B cell (primary cell): ENCODE measurements at regions not wholly inside any gene's neighbourhood (a gene's known extent, or its start where the extent isn't known, plus 50 kb on each side); places are given as distances from the start of the nearest gene placed in this dataset.

Experiments
- ATAC-seq: fragments of 200-7000 bp; cut with Tn5 transposase; one replicate; pipeline ENCODE4 v1.10.0; 2021; ENCODE audit warnings: low read depth, mild to moderate bottlenecking, moderate number of reproducible peaks, moderate library complexity
- CTCF ChIA-PET: fragments of 350-600 bp; sonication (Branson Sonifier 250); formaldehyde crosslinking; loops from one replicate; lab custom pipeline; 2021; ENCODE audit warnings: antibody characterized with exemption, inconsistent platforms; lab: Charles Lee
- POLR2A ChIA-PET: fragments of 350-600 bp; sonication (Branson Sonifier 250); formaldehyde crosslinking; loops from one replicate; lab custom pipeline; 2021; ENCODE audit warnings: antibody characterized with exemption; lab: Charles Lee
- DNase-seq: peaks from one replicate; pipeline ENCODE4 v3.0.0; 2013
- H2AFZ ChIP-seq: 2 replicates; pipeline ENCODE4 v1.6.1; 2012; ENCODE audit warnings: mild to moderate bottlenecking, low read depth, low read length; ENCODE audit not compliant: insufficient read depth, poor library complexity, severe bottlenecking
- H3K27ac ChIP-seq, 2 donors: 1 replicate in 1 of 2; 2 replicates in 1 of 2; pipeline ENCODE4 v1.5.1; 2012 to 2013; ENCODE audit warnings: low read length in 2 of 2, mild to moderate bottlenecking in 2 of 2, moderate library complexity in 1 of 2
- H3K27me3 ChIP-seq, 4 experiments: fragments of 200-600 bp in 1 of 4; sonication (generic) in 1 of 4; replicated peaks in 1 of 4; 1 replicate in 2 of 4; 2 replicates in 2 of 4; pipeline versions ENCODE4 v1.6.1 to v1.7.0; 2013 to 2016; ENCODE audit warnings: low read length in 3 of 4, mild to moderate bottlenecking in 2 of 4, mixed read lengths in 1 of 4, moderate library complexity in 1 of 4; ENCODE audit not compliant: insufficient read depth in 4 of 4, control insufficient read depth in 3 of 4; ENCODE audit errors: control extremely low read depth in 1 of 4
- H3K36me3 ChIP-seq, 2 experiments: replicated peaks in 1 of 2; 1 replicate in 1 of 2; 2 replicates in 1 of 2; pipeline versions ENCODE4 v1.6.1 to v1.7.1; 2013; ENCODE audit warnings: low read length in 1 of 2; ENCODE audit not compliant: insufficient read depth in 2 of 2, control insufficient read depth in 1 of 2; ENCODE audit errors: control extremely low read depth in 1 of 2, extremely low read depth in 1 of 2
- H3K4me1 ChIP-seq, 2 donors: fragments of 200-600 bp in 1 of 2; sonication (generic) in 1 of 2; 1 replicate in 1 of 2; 2 replicates in 1 of 2; pipeline versions ENCODE4 v1.5.1 to v1.6.1; 2013 to 2017; ENCODE audit warnings: low read length in 2 of 2; ENCODE audit not compliant: control insufficient read depth in 2 of 2, insufficient read depth in 2 of 2
- H3K4me2 ChIP-seq: replicated peaks from 2 replicates; pipeline ENCODE3; 2012; ENCODE audit warnings: mild to moderate bottlenecking, low read depth, low read length; ENCODE audit not compliant: poor library complexity, severe bottlenecking
- H3K4me3 ChIP-seq, 5 experiments: fragments of 200-600 bp in 1 of 5; sonication (generic) in 1 of 5; 1 replicate in 3 of 5; 2 replicates in 2 of 5; pipeline versions ENCODE4 v1.5.1 to v1.7.0; 2011 to 2016; ENCODE audit warnings: low read length in 4 of 5, mild to moderate bottlenecking in 4 of 5, low read depth in 2 of 5, control low read depth in 1 of 5, moderate library complexity in 1 of 5; ENCODE audit not compliant: insufficient read depth in 1 of 5; ENCODE audit errors: control extremely low read depth in 1 of 5, extremely low read depth in 1 of 5
- H3K79me2 ChIP-seq: fragments of 200-600 bp; sonication (generic); one replicate; pipeline ENCODE4 v1.6.0; 2016; ENCODE audit warnings: low read length; ENCODE audit not compliant: control insufficient read depth, insufficient read depth
- H3K9ac ChIP-seq: fragments of 200-600 bp; sonication (generic); 2 replicates; pipeline ENCODE4 v1.6.1; 2017; ENCODE audit warnings: mild to moderate bottlenecking, low read length, moderate library complexity
- H3K9me3 ChIP-seq, 3 donors: one replicate each; pipeline versions ENCODE4 v1.6.1 to v1.7.1; 2013; ENCODE audit warnings: low read length in 2 of 3; ENCODE audit not compliant: control insufficient read depth in 2 of 3, insufficient read depth in 1 of 3; ENCODE audit errors: control extremely low read depth in 1 of 3
- H4K20me1 ChIP-seq: 2 replicates; pipeline ENCODE4 v1.6.0; 2012; ENCODE audit warnings: mild to moderate bottlenecking, low read length; ENCODE audit not compliant: insufficient read depth, control insufficient read depth, poor library complexity, severe bottlenecking
- H3K27ac Mint-ChIP-seq: one replicate; pipeline ENCODE4 v1.8.0; 2021; ENCODE audit warnings: mixed read lengths
- H3K27me3 Mint-ChIP-seq: one replicate; pipeline ENCODE4 v1.8.0; 2021; ENCODE audit warnings: mixed read lengths
- H3K4me1 Mint-ChIP-seq: one replicate; pipeline ENCODE4 v1.8.0; 2021; ENCODE audit warnings: mixed read lengths
- H3K4me3 Mint-ChIP-seq: one replicate; pipeline ENCODE4 v1.8.0; 2021; ENCODE audit warnings: mixed read lengths
- H3K9me3 Mint-ChIP-seq: one replicate; pipeline ENCODE4 v1.8.0; 2022; ENCODE audit warnings: mixed read lengths; ENCODE audit not compliant: insufficient read depth
- CTCF ChIP-seq: fragments of 200-600 bp; IDR thresholded peaks from one replicate; pipeline ENCODE4 v1.8.0; 2022; ENCODE audit warnings: antibody characterized with exemption, mild to moderate bottlenecking
- EZH2 ChIP-seq: IDR thresholded peaks from 2 replicates; pipeline ENCODE4 v1.6.1; 2012; ENCODE audit warnings: borderline replicate concordance, low read depth, mild to moderate bottlenecking, moderate library complexity, low read length; ENCODE audit not compliant: insufficient read depth, poor library complexity, severe bottlenecking
- WGBS: methylation state at CpG from one replicate; pipeline ENCODE4 v1.1.5; 2013; ENCODE audit warnings: missing lambda C conversion rate; ENCODE audit not compliant: insufficient coverage; 5-methylcytosine and 5-hydroxymethylcytosine counted together
- intact Hi-C: fragments of 100-400 bp; cut with micrococcal nuclease; formaldehyde crosslinking; loops from one replicate; pipeline ENCODE4 v1.10.0; 2022

- Mint-ChIP-seq H3K9me3 (no peaks in the 10 kb centered on the region), H3K4me1 (no peaks in the 10 kb centered on the region), H3K27me3 (no peaks in the 10 kb centered on the region), H3K27ac (no peak overlapping the region), H3K4me3 (no peak overlapping the region)
- no peaks in the 10 kb centered on the region for H3K36me3 ChIP-seq
- H3K27me3 ChIP-seq, result no peaks in the 10 kb centered on the region
- intact Hi-C loops, result no loop called here
- no peak overlapping the region for H3K9ac ChIP-seq
- no peaks in the 10 kb centered on the region for H3K4me1 ChIP-seq
- H3K4me3 ChIP-seq, result no peak overlapping the region
- POLR2A ChIA-PET, result no interaction called here
- no peaks in the 10 kb centered on the region for H4K20me1 ChIP-seq
- no peaks in the 10 kb centered on the region for H3K79me2 ChIP-seq
- H3K27ac ChIP-seq, result no peak overlapping the region
- ATAC-seq, result no peak
- DNase-seq, result no peak
- CTCF ChIA-PET, result no interaction called here
- no peaks in the 10 kb centered on the region for H3K9me3 ChIP-seq
- no CpG with 5 or more reads among the region's 4 CpGs for WGBS
- H3K4me2 ChIP-seq, result no peak overlapping the region
- H2AFZ ChIP-seq, result no peak overlapping the region
- TF ChIP-seq EZH2, result no peak
- TF ChIP-seq CTCF, result no peak
Observed at GRCh38 chr3:22157848-22158247, 406.8 kb upstream of the ZNF385D start.

GRCh38 chr3:22159004-22159695 is 408.1 kb upstream of the ZNF385D start:
- ChIA-PET POLR2A (no interaction called here), CTCF (no interaction called here)
- intact Hi-C loops, result no loop called here
- Histone ChIP-seq H3K9me3 (no peaks in the 10 kb centered on the region), H3K36me3 (no peaks in the 10 kb centered on the region), H4K20me1 (no peaks in the 10 kb centered on the region), H2AFZ (no peak overlapping the region), H3K27me3 (no peaks in the 10 kb centered on the region), H3K9ac (no peak overlapping the region), H3K4me3 (no peak overlapping the region), H3K27ac (no peak overlapping the region), H3K4me1 (no peaks in the 10 kb centered on the region), H3K79me2 (no peaks in the 10 kb centered on the region), H3K4me2 (no peak overlapping the region)
- Mint-ChIP-seq H3K9me3 (no peaks in the 10 kb centered on the region), H3K27me3 (no peaks in the 10 kb centered on the region), H3K4me3 (no peak overlapping the region), H3K27ac (no peak overlapping the region), H3K4me1 (no peaks in the 10 kb centered on the region)
- DNase-seq (no peak), ATAC-seq (no peak)
- WGBS, result 83% methylated on average over 3 of the region's 5 CpGs
- TF ChIP-seq EZH2, result no peak
- TF ChIP-seq CTCF, result no peak
